Small intestine (tissue), 7 donors: ENCODE measurements at regions not wholly inside any gene's neighbourhood (a gene's known extent, or its start where the extent isn't known, plus 50 kb on each side); places are given as distances from the start of the nearest gene placed in this dataset.

Experiments used
- DNase-seq, 2 donors: peaks; one replicate each; pipeline versions ENCODE4 v3.0.0 to v3.0.0-alpha.2; 2013
- FAIRE-seq: peaks from 2 replicates; lab custom pipeline; 2012; peaks lifted over from hg19 to GRCh38; lab: Jason Lieb, UNC
- H3K27ac ChIP-seq, 3 donors: one replicate each; pipeline ENCODE4 v1.5.1; 2013; ENCODE audit warnings: low read length in 2 of 3, mild to moderate bottlenecking in 2 of 3, control low read depth in 1 of 3, inconsistent platforms in 1 of 3, low read depth in 1 of 3, moderate library complexity in 1 of 3
- H3K27me3 ChIP-seq, 3 donors: one replicate each; pipeline ENCODE4 v1.6.1; 2013; ENCODE audit warnings: low read length in 3 of 3, inconsistent platforms in 1 of 3; ENCODE audit not compliant: control insufficient read depth in 3 of 3, insufficient read depth in 3 of 3
- H3K36me3 ChIP-seq, 3 donors: one replicate each; pipeline ENCODE4 v1.6.1; 2013; ENCODE audit warnings: low read length in 3 of 3, inconsistent platforms in 1 of 3, low read depth in 1 of 3, mild to moderate bottlenecking in 1 of 3, moderate library complexity in 1 of 3; ENCODE audit not compliant: control insufficient read depth in 3 of 3, insufficient read depth in 2 of 3
- H3K4me1 ChIP-seq, 3 donors: one replicate each; pipeline ENCODE4 v1.6.1; 2013; ENCODE audit warnings: low read length in 2 of 3, inconsistent platforms in 1 of 3, low read depth in 1 of 3, mild to moderate bottlenecking in 1 of 3, moderate library complexity in 1 of 3; ENCODE audit not compliant: control insufficient read depth in 3 of 3, insufficient read depth in 2 of 3
- H3K4me3 ChIP-seq, 3 donors: one replicate each; pipeline ENCODE4 v1.5.1; 2013; ENCODE audit warnings: low read length in 3 of 3, control low read depth in 1 of 3, inconsistent platforms in 1 of 3, low read depth in 1 of 3, mild to moderate bottlenecking in 1 of 3, moderate library complexity in 1 of 3
- H3K9me3 ChIP-seq, 2 donors: one replicate each; pipeline ENCODE4 v1.6.1; 2013; ENCODE audit warnings: low read depth in 1 of 2, low read length in 1 of 2; ENCODE audit not compliant: control insufficient read depth in 2 of 2, insufficient read depth in 1 of 2
- WGBS, 3 donors: extraction: QIAGEN DNeasy Blood & Tissue Kit; methylation state at CpG; one replicate each; pipeline ENCODE4 v1.1.7; 2013; 5-methylcytosine and 5-hydroxymethylcytosine counted together
- donor health status: healthy with polysubstance abuse.
- donor health status: control.
- donor health status: control.
- donor health status: Bipolar disorder and iron deficiency.
- donor health status: healthy.

GRCh38 chr1:191099696-191100095 lies 622.0 kb upstream of the BRINP3 start:
- Histone ChIP-seq H3K27ac (no peak overlapping the region), H3K4me1 (no peaks in the 10 kb centered on the region), H3K36me3 (no peaks in the 10 kb centered on the region), H3K4me3 (no peak overlapping the region), H3K9me3 (no peaks in the 10 kb centered on the region), H3K27me3 (no peaks in the 10 kb centered on the region)
- no peak for FAIRE-seq
- 73 to 86% (median 80%) methylated on average over 4 of the region's 4 CpGs for WGBS, 3 donors
- DNase-seq: no peak

GRCh38 chr1:191101960-191102359 lies 624.3 kb upstream of the BRINP3 start:
- no peak for FAIRE-seq
- Histone ChIP-seq H3K4me1 (no peaks in the 10 kb centered on the region), H3K36me3 (no peaks in the 10 kb centered on the region), H3K27me3 (no peaks in the 10 kb centered on the region), H3K27ac (no peak overlapping the region), H3K9me3 (no peaks in the 10 kb centered on the region), H3K4me3 (no peak overlapping the region)
- WGBS, 3 donors: 69 to 80% (median 75%) methylated on average over 3 of the region's 3 CpGs
- DNase-seq: no peak

- DNase-seq (no peak), FAIRE-seq (no peak)
- 84 to 93% (median 92%) methylated on average over 3 of the region's 3 CpGs for WGBS, 3 donors
- H3K9me3 ChIP-seq: peaks cover 0 to 4% of the 10 kb centered on the region in 2 donors
- no peaks in the 10 kb centered on the region for H3K36me3 ChIP-seq
- H3K27ac ChIP-seq: no peak overlapping the region
- no peak overlapping the region for H3K4me3 ChIP-seq
- H3K27me3 ChIP-seq: no peaks in the 10 kb centered on the region
- no peaks in the 10 kb centered on the region for H3K4me1 ChIP-seq
Observed at GRCh38 chr1:191125950-191126349, 648.3 kb upstream of the BRINP3 start.

- no peak for FAIRE-seq
- DNase-seq: no peak
- Histone ChIP-seq H3K9me3 (no peaks in the 10 kb centered on the region), H3K4me1 (no peaks in the 10 kb centered on the region), H3K4me3 (no peak overlapping the region), H3K27ac (no peak overlapping the region), H3K27me3 (no peaks in the 10 kb centered on the region), H3K36me3 (no peaks in the 10 kb centered on the region)
- 36 to 78% (median 52%) methylated on average over 7 of the region's 7 CpGs for WGBS, 3 donors
Observed at GRCh38 chr1:191134796-191135195, 657.1 kb upstream of the BRINP3 start.

GRCh38 chr1:191140038-191140437 lies 662.4 kb upstream of the BRINP3 start:
- 54 to 65% (median 63%) methylated on average over 1 of the region's 1 CpG for WGBS, 3 donors

GRCh38 chr1:191142748-191143147 lies 665.1 kb upstream of the BRINP3 start:
- DNase-seq (no peak), FAIRE-seq (no peak)

More at GRCh38 chr1:191140038-191140437, 662.4 kb upstream of the BRINP3 start:
- H3K4me3 ChIP-seq: no peak overlapping the region
- H3K27me3 ChIP-seq: no peaks in the 10 kb centered on the region
- FAIRE-seq (no peak), DNase-seq (no peak)
- no peaks in the 10 kb centered on the region for H3K9me3 ChIP-seq
- H3K4me1 ChIP-seq: no peaks in the 10 kb centered on the region
- no peaks in the 10 kb centered on the region for H3K36me3 ChIP-seq
- no peak overlapping the region for H3K27ac ChIP-seq

GRCh38 chr1:191145834-191146233 lies 668.2 kb upstream of the BRINP3 start:
- FAIRE-seq (no peak), DNase-seq (no peak)
- H3K4me3 ChIP-seq: no peak overlapping the region
- 66 to 82% (median 67%) methylated on average over 3 of the region's 3 CpGs for WGBS, 3 donors
- no peaks in the 10 kb centered on the region for H3K4me1 ChIP-seq
- H3K36me3 ChIP-seq: no peaks in the 10 kb centered on the region
- no peak overlapping the region for H3K27ac ChIP-seq
- H3K27me3 ChIP-seq: no peaks in the 10 kb centered on the region
- no peaks in the 10 kb centered on the region for H3K9me3 ChIP-seq

More at GRCh38 chr1:191142748-191143147, 665.1 kb upstream of the BRINP3 start:
- Histone ChIP-seq H3K27ac (no peak overlapping the region), H3K36me3 (no peaks in the 10 kb centered on the region), H3K27me3 (no peaks in the 10 kb centered on the region), H3K9me3 (no peaks in the 10 kb centered on the region), H3K4me3 (no peak overlapping the region), H3K4me1 (no peaks in the 10 kb centered on the region)
- WGBS, 3 donors: 36 to 64% (median 37%) methylated on average over 3 of the region's 3 CpGs

- H3K27me3 ChIP-seq: no peaks in the 10 kb centered on the region
- H3K36me3 ChIP-seq: no peaks in the 10 kb centered on the region
- no peaks in the 10 kb centered on the region for H3K4me1 ChIP-seq
- DNase-seq (no peak), FAIRE-seq (no peak)
- H3K9me3 ChIP-seq: peaks cover 0 to 7% of the 10 kb centered on the region in 2 donors
- H3K27ac ChIP-seq: no peak overlapping the region
- WGBS, 3 donors: 96% methylated on average over 35 to 39 of the region's 39 CpGs
- H3K4me3 ChIP-seq: no peak overlapping the region
Observed at GRCh38 chr1:191151321-191151807, 673.7 kb upstream of the BRINP3 start.

- Histone ChIP-seq H3K27ac (no peak overlapping the region), H3K4me1 (no peaks in the 10 kb centered on the region), H3K4me3 (no peak overlapping the region), H3K36me3 (no peaks in the 10 kb centered on the region), H3K27me3 (no peaks in the 10 kb centered on the region), H3K9me3 (peaks cover 0 to 7% of the 10 kb centered on the region in 2 donors)
- FAIRE-seq (no peak), DNase-seq (no peak)
- WGBS, 3 donors: 72 to 82% (median 75%) methylated on average over 4 of the region's 4 CpGs
Observed at GRCh38 chr1:191152776-191153175, 675.1 kb upstream of the BRINP3 start.
